AG04450 (cell line): ENCODE measurements at regions not wholly inside any gene's neighbourhood (a gene's known extent, or its start where the extent isn't known, plus 50 kb on each side); places are given as distances from the start of the nearest gene placed in this dataset.

ENCODE experiments used
- CTCF ChIA-PET: fragments of 300-600, 350-600 bp; formaldehyde crosslinking; extraction: SDS; loops from one replicate; lab custom pipeline; 2022; ENCODE audit warnings: antibody characterized with exemption, inconsistent platforms; lab: Charles Lee
- POLR2A ChIA-PET: fragments of 350-600 bp; formaldehyde crosslinking; extraction: SDS; loops from one replicate; lab custom pipeline; 2021; ENCODE audit warnings: antibody characterized with exemption, inconsistent platforms; lab: Yijun Ruan, JAX
- DNase-seq: peaks from one replicate; pipeline ENCODE4 v3.0.0-alpha.2; 2011; ENCODE audit warnings: low read depth, low spot score
- H3K27ac ChIP-seq: one replicate; pipeline ENCODE4 v1.5.1; 2012; ENCODE audit warnings: low read depth, low read length, control low read depth
- H3K27me3 ChIP-seq: one replicate; pipeline ENCODE4 v1.6.0; 2012; ENCODE audit warnings: low read length; ENCODE audit not compliant: control insufficient read depth, insufficient read depth
- H3K4me3 ChIP-seq: 2 replicates; pipeline ENCODE4 v1.5.1; 2011; ENCODE audit warnings: mild to moderate bottlenecking, low read depth, low read length, control low read depth
- H3K9me3 ChIP-seq: 2 replicates; pipeline ENCODE4 v1.5.1; 2012; ENCODE audit warnings: low read length; ENCODE audit not compliant: control insufficient read depth, insufficient read depth
- TF ChIP-seq, protein P1 (sequence below): IDR thresholded peaks from 2 replicates; pipeline ENCODE4 v1.5.1; 2011; ENCODE audit warnings: low read depth, low read length, control low read depth, inconsistent platforms

DNA sequence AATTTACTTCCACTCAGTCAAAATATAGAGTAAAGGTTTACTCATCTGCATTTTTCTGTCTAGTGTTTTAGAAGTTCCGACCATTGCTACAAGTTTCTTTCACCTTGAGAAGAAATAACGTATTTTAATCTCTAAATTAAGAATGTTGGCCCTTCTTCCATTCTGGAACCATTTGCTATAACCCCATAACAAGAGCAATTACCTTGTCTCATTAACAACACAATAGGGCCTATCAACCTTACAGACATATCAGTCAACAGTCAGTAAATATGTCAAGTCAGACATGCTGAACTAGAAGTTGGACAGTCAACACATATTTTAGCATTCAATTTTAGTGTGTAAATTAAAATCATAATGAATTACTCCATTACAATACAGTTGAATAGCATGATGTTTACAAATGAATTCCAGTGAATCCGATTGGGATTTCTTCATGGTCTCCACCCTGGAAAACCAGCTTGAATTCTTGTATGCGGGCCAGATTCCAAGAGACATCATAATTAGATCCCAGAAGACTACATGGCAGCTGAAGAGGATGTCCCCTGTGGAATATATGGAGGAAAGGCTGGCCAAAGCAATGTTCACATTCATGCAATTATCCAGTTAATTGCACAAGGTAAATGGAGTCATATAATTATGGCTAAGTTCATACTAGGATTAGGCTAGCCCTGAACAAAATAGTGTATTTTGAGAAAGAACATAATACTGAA lies 196.2 kb upstream of the TARS1 start:
- CTCF ChIA-PET, result interaction anchor here (0.5 kb wide), 1 partner anchor 607 kb away, joined by 7 read pairs; no protein-coding TSS in a partner anchor
- TF ChIP-seq, protein P1, sequence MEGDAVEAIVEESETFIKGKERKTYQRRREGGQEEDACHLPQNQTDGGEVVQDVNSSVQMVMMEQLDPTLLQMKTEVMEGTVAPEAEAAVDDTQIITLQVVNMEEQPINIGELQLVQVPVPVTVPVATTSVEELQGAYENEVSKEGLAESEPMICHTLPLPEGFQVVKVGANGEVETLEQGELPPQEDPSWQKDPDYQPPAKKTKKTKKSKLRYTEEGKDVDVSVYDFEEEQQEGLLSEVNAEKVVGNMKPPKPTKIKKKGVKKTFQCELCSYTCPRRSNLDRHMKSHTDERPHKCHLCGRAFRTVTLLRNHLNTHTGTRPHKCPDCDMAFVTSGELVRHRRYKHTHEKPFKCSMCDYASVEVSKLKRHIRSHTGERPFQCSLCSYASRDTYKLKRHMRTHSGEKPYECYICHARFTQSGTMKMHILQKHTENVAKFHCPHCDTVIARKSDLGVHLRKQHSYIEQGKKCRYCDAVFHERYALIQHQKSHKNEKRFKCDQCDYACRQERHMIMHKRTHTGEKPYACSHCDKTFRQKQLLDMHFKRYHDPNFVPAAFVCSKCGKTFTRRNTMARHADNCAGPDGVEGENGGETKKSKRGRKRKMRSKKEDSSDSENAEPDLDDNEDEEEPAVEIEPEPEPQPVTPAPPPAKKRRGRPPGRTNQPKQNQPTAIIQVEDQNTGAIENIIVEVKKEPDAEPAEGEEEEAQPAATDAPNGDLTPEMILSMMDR, result no peak
- POLR2A ChIA-PET, result no interaction called here

DNA sequence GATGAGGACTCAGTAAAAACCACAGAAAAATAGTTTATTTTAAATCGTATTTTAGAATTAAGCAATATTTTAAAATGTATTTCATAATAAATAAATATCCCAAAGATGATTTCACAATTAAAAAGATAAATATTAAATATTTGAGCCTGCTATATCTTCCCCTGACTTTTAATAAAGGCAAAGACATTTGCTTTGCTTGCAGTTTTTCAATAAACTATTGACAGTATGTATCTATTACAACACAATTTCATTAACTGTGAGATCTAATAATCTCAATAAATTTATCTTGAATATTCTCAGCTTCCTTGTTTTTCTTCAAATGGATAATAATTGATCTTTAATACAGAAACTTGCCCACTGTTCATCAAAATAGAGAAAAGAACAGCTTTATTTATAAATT lies 186.2 kb upstream of the TARS1 start:
- POLR2A ChIA-PET, result no interaction called here
- TF ChIP-seq, protein P1, result no peak
- H3K4me3 ChIP-seq, result no peak overlapping the region
- no peak overlapping the region for H3K27ac ChIP-seq
- no peaks in the 10 kb centered on the region for H3K9me3 ChIP-seq
- no peak for DNase-seq
- H3K27me3 ChIP-seq, result no peaks in the 10 kb centered on the region
- CTCF ChIA-PET, result no interaction called here

More for the DNA sequence above, 196.2 kb upstream of the TARS1 start:
- Histone ChIP-seq H3K9me3 (no peaks in the 10 kb centered on the region), H3K27me3 (no peaks in the 10 kb centered on the region), H3K27ac (no peak overlapping the region), H3K4me3 (no peak overlapping the region)
- DNase-seq, result no peak

DNA sequence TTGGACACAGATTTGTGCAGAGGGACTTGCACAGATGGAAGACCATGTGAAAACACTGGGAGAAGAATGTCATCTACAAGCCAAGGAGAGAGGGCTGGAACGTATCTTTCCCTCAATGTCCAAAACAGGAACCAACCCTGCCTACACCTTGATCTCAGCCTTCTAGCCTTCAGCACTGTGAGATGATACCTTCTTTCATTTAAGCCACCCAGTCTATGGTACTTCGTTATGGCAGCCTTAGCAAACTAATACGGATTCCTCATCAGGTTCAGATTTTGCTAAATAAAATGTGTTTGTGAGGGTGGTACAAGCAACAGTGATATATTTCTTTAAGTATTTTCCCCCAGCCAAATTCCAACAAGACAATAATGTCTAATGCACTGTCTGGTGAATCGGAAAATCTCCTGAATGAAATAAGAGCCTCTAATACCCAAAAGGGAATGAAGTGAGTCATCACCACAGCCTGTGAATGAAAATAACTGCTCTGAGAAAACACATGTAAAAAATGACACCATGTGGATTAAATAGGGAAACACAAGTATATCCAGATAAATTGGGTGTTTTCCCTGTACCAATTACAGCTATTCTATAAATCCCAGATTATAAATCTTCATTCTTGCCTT lies 182.8 kb upstream of the TARS1 start:
- CTCF ChIA-PET, result no interaction called here
- TF ChIP-seq, protein P1, result no peak
- Histone ChIP-seq H3K27ac (no peak overlapping the region), H3K9me3 (no peaks in the 10 kb centered on the region), H3K27me3 (no peaks in the 10 kb centered on the region), H3K4me3 (no peak overlapping the region)
- DNase-seq, result peak; percentile 34
- POLR2A ChIA-PET, result no interaction called here

DNA sequence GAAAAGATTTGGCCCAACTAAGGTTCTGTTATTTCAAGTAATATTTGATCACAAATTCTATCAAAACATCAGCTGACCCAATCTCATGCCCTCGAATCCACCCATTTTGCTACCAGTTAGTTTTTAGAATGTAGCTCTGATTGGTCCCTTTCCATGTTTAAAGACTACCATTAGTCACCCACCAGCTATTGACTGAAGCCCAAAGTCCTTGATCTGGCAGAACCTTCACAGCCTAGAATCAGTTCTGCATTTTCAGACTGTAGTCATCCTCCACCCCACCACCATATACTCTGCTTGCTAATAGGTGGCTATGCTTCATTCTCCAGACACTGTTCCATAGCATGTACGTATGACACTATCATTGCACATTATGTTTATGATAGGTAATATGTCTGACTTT lies 182.2 kb upstream of the TARS1 start:
- ChIA-PET POLR2A (no interaction called here), CTCF (no interaction called here)
- H3K9me3 ChIP-seq, result no peaks in the 10 kb centered on the region
- TF ChIP-seq, protein P1, result no peak
- H3K27ac ChIP-seq, result no peak overlapping the region
- no peaks in the 10 kb centered on the region for H3K27me3 ChIP-seq
- H3K4me3 ChIP-seq, result no peak overlapping the region
- no peak for DNase-seq

DNA sequence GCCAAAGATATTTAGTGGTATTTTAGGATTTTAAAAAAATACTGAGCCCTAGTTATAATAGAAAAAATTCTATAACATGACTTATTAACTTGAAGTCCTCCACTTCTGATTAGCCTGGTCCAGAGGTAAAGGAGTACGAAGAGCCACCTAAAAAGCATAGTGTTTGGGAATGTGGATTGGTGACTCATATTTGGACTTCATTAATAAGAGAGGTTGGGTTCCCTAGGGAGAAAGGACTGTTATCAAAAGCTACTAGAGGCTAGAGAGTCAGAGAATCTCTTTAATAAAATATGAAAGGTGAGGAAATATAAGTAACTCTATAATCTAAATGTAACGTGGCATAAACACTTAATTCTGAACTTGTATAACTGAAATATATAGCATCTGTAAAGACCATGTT lies 180.7 kb upstream of the TARS1 start:
- CTCF ChIA-PET, result interaction anchor here (0.6 kb wide), 1 partner anchor 74 kb away, joined by 3 read pairs; no protein-coding TSS in a partner anchor
- DNase-seq, result no peak
- no peaks in the 10 kb centered on the region for H3K27me3 ChIP-seq
- H3K4me3 ChIP-seq, result no peak overlapping the region
- POLR2A ChIA-PET, result no interaction called here
- TF ChIP-seq, protein P1, result no peak
- no peaks in the 10 kb centered on the region for H3K9me3 ChIP-seq
- H3K27ac ChIP-seq, result no peak overlapping the region
